DND-41 (cell line): ENCODE measurements at regions not wholly inside any gene's neighbourhood (a gene's known extent, or its start where the extent isn't known, plus 50 kb on each side); places are given as distances from the start of the nearest gene placed in this dataset.

Source experiments
- EZH2 ChIP-seq: IDR thresholded peaks from 3 replicates; pipeline ENCODE4 v1.6.1; 2012; ENCODE audit warnings: borderline replicate concordance, low read depth, mild to moderate bottlenecking, moderate library complexity, low read length, inconsistent platforms; ENCODE audit not compliant: severe bottlenecking
- TF ChIP-seq, protein P1 (sequence below): IDR thresholded peaks from 2 replicates; pipeline ENCODE4 v1.5.1; 2012; ENCODE audit warnings: borderline replicate concordance, low read length, moderate library complexity, mild to moderate bottlenecking; ENCODE audit not compliant: poor library complexity, severe bottlenecking; ENCODE audit errors: extremely low read depth

DNA sequence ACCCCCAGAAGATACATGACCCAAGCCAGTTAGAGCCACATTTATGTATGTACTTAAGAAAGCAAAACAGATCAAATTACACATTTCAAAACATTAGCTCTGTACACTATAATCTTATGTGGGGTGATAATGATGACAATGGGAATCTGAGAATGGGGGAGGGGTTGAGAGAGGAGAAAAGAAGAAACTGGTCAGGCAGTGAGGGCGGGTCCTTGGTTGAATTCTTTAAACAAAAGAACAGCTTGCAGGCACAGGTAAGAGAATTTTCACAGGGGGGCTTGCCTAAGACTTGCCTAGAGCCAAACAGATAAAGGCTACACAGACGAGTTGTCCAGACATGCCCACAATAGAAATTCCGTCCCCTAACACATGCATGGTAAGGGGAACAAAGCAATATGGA, 76.8 kb upstream of the PTER start:
- TF ChIP-seq, protein P1, sequence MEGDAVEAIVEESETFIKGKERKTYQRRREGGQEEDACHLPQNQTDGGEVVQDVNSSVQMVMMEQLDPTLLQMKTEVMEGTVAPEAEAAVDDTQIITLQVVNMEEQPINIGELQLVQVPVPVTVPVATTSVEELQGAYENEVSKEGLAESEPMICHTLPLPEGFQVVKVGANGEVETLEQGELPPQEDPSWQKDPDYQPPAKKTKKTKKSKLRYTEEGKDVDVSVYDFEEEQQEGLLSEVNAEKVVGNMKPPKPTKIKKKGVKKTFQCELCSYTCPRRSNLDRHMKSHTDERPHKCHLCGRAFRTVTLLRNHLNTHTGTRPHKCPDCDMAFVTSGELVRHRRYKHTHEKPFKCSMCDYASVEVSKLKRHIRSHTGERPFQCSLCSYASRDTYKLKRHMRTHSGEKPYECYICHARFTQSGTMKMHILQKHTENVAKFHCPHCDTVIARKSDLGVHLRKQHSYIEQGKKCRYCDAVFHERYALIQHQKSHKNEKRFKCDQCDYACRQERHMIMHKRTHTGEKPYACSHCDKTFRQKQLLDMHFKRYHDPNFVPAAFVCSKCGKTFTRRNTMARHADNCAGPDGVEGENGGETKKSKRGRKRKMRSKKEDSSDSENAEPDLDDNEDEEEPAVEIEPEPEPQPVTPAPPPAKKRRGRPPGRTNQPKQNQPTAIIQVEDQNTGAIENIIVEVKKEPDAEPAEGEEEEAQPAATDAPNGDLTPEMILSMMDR, result no peak
- no peak for TF ChIP-seq EZH2
